ENCODE measurements at regions not wholly inside any gene's neighbourhood (a gene's known extent, or its start where the extent isn't known, plus 50 kb on each side); places are given as distances from the start of the nearest gene placed in this dataset.

- no peaks in the 10 kb centered on the region for H3K9me3 ChIP-seq
- no peaks in the 10 kb centered on the region for H3K4me1 ChIP-seq
- WGBS, 5 donors: 61 to 67% (median 65%) methylated on average over 3 of the region's 3 CpGs
- intact Hi-C loops (cut with DNase I; ENCODE audit: low total_unique reads): no loop called here
- TF ChIP-seq, protein P1, sequence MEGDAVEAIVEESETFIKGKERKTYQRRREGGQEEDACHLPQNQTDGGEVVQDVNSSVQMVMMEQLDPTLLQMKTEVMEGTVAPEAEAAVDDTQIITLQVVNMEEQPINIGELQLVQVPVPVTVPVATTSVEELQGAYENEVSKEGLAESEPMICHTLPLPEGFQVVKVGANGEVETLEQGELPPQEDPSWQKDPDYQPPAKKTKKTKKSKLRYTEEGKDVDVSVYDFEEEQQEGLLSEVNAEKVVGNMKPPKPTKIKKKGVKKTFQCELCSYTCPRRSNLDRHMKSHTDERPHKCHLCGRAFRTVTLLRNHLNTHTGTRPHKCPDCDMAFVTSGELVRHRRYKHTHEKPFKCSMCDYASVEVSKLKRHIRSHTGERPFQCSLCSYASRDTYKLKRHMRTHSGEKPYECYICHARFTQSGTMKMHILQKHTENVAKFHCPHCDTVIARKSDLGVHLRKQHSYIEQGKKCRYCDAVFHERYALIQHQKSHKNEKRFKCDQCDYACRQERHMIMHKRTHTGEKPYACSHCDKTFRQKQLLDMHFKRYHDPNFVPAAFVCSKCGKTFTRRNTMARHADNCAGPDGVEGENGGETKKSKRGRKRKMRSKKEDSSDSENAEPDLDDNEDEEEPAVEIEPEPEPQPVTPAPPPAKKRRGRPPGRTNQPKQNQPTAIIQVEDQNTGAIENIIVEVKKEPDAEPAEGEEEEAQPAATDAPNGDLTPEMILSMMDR (IDR thresholded peaks at IDR 0.05 in 8 of 11, conservative IDR thresholded peaks at IDR 0.05 in 3 of 11): no peak
- TF ChIP-seq POLR2AphosphoS5 (IDR thresholded peaks at IDR 0.05): no peak
- no peak for TF ChIP-seq POLR2A (IDR thresholded peaks at IDR 0.05)
- H3K36me3 ChIP-seq: no peaks in the 10 kb centered on the region
- DNase-seq: no peak
- no peak overlapping the region for H3K4me3 ChIP-seq
- H3K27ac ChIP-seq: no peak overlapping the region
- no peaks in the 10 kb centered on the region for H3K27me3 ChIP-seq (replicated peaks in 1 of 7)
These were observed 284.8 kb upstream of the FBXO33 start for GRCh38 chr14:39716987-39717570.

DNA sequence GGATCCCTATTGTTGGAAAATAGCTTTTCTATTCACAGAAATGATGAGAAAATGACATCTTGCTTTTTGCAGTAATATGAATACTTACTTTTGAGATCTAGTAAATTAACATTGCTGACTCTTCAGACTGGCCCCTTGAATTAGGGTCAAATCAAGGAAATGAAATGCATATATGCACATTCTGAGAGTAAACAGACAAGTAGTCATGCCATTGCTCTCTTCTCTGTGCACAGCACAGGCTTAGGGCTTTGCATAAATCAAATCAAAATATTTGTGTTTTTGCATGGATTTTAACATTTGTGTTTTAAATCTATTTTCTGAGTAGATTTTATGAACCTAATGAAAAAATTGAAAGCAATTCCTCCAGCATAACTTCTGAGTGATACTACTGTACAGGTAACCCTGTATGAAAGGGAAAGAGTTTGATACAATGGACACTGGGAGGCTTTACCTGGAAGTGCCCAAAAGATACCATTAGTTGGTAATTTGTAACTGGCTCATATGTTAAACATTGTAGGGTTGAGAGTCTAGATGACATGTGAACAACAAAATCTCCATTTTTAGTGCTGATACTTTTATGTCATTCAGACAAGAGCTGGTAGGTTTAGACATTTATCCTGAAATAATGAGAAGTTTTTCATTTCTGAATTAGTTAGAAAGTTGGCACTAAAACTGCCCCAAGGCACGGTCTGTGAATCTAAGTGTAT, 280.2 kb upstream of the FBXO33 start:
- Histone ChIP-seq H3K27ac (no peak overlapping the region), H3K9me3 (peaks cover 0 to 19% (median 3%) of the 10 kb centered on the region in 8 donors), H3K27me3 (replicated peaks in 1 of 7) (no peaks in the 10 kb centered on the region), H3K4me3 (no peak overlapping the region), H3K36me3 (no peaks in the 10 kb centered on the region), H3K4me1 (no peaks in the 10 kb centered on the region)
- TF ChIP-seq, protein P1 (IDR thresholded peaks at IDR 0.05 in 8 of 11, conservative IDR thresholded peaks at IDR 0.05 in 3 of 11): no peak
- no peak for TF ChIP-seq POLR2AphosphoS5 (IDR thresholded peaks at IDR 0.05)
- TF ChIP-seq POLR2A (IDR thresholded peaks at IDR 0.05): no peak
- DNase-seq: no peak
- WGBS, 5 donors: 51 to 77% (median 62%) methylated on average over 1 of the region's 1 CpG
- intact Hi-C loops (cut with DNase I; ENCODE audit: low total_unique reads): no loop called here

DNA sequence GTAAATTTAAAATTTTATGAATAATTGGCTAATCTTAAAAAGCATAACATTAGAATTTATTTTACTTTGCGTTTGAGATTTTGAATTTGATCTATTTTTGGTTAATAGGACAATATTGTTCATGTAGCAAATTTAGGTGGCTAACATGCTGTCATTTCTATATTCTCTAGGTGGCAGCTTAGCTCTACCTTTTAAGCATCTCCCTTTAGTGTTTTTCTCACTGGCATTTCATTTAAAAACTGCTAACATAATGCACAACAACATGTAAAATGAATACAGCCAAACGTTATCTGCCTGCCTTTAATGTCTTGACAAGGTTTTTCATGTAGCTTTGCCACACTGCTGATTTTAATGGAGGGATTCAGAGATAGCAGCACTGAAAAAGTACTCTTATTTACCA, 272.4 kb upstream of the FBXO33 start:
- no peaks in the 10 kb centered on the region for H3K4me1 ChIP-seq
- no peak for DNase-seq
- no peak overlapping the region for H3K4me3 ChIP-seq
- H3K27me3 ChIP-seq (replicated peaks in 1 of 7): no peaks in the 10 kb centered on the region
- WGBS, 5 donors: 66 to 80% (median 70%) methylated on average over 2 of the region's 2 CpGs
- H3K27ac ChIP-seq: no peak overlapping the region
- no peaks in the 10 kb centered on the region for H3K36me3 ChIP-seq
- TF ChIP-seq POLR2A (IDR thresholded peaks at IDR 0.05) (no peak), POLR2AphosphoS5 (IDR thresholded peaks at IDR 0.05) (no peak)
- TF ChIP-seq, protein P1 (IDR thresholded peaks at IDR 0.05 in 8 of 11, conservative IDR thresholded peaks at IDR 0.05 in 3 of 11): no peak
- intact Hi-C loops (cut with DNase I; ENCODE audit: low total_unique reads): no loop called here
- H3K9me3 ChIP-seq: peaks cover 0 to 21% (median 0%) of the 10 kb centered on the region in 8 donors

DNA sequence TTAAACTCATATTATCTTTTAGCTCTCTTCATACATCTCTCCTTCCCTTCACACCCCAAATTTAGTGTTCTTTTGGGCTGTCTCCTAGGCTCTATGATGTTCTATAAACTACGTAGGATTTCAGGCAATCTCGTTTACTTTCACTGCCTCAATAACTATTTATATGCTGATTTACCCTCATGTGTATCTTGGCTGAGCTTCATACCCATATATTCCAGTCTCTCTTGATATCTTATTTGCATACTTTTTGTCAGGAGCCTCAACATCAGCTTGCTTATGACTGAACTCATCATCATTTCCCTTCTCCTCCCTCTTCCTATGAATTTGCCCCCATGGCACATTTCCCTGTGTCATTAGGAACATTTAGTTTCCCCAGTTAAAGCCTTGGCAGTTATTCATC, 262.1 kb upstream of the FBXO33 start:
- 53 to 86% (median 75%) methylated on average over 2 of the region's 2 CpGs for WGBS, 5 donors
- H3K27ac ChIP-seq: no peak overlapping the region
- TF ChIP-seq, protein P1 (IDR thresholded peaks at IDR 0.05 in 8 of 11, conservative IDR thresholded peaks at IDR 0.05 in 3 of 11): no peak
- no peak for TF ChIP-seq POLR2AphosphoS5 (IDR thresholded peaks at IDR 0.05)
- TF ChIP-seq POLR2A (IDR thresholded peaks at IDR 0.05): no peak
- H3K27me3 ChIP-seq (replicated peaks in 1 of 7): no peaks in the 10 kb centered on the region
- H3K4me1 ChIP-seq: no peaks in the 10 kb centered on the region
- H3K4me3 ChIP-seq: no peak overlapping the region
- no peaks in the 10 kb centered on the region for H3K36me3 ChIP-seq
- no peak for DNase-seq
- intact Hi-C loops (cut with DNase I; ENCODE audit: low total_unique reads): no loop called here
- H3K9me3 ChIP-seq: peaks cover 0 to 20% (median 8%) of the 10 kb centered on the region in 8 donors
